GM21390 (cell line): ENCODE measurements at regions not wholly inside any gene's neighbourhood (a gene's known extent, or its start where the extent isn't known, plus 50 kb on each side); places are given as distances from the start of the nearest gene placed in this dataset.
A peak's percentile ranks its signal among the peaks of the same experiment; 100 is the strongest.

Source experiments
- ATAC-seq: cut with Tn5 transposase; IDR thresholded peaks from one replicate; pipeline ENCODE4 v1.9.1; 2021; ENCODE audit not compliant: unreplicated experiment

DNA sequence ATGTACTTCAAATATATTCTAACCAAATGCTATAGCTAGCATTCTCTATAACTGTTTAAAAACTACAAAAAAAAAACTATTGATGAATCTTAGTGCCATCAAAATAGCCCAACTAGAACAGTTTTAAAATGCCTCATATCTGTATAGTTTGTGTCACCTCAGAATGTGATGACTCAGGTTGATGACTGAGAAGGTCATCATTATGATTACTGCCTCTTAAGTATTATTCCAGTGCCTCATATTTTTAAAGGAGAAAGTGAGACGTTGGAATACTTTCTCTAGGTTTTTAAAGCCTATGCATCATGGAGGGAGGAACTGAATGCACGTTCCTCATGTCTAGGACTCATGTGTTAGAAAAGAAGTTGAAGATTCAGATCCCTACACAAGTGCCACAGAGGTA lies 88.2 kb downstream of the TMA16 start:
- ATAC-seq: no peak

DNA sequence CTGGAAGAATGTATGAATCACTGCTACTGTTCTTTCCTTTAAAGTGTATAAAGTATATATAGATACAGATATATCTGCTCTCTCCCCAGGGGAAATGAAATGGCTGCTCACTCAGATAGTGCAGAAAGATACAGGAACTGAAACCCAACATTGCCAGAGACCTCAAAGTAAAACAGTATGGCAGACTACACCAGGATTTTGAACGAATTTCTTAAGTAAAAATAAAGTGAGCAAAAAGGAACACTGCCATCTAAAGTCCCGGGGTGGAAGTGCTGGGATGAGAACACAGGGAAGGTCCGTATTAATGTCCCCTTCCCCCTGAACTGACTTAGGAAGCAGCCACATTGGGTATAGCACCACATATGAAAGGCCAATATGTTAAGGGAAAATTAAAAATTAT lies 93.4 kb downstream of the TMA16 start:
- peak; percentile 47 for ATAC-seq

DNA sequence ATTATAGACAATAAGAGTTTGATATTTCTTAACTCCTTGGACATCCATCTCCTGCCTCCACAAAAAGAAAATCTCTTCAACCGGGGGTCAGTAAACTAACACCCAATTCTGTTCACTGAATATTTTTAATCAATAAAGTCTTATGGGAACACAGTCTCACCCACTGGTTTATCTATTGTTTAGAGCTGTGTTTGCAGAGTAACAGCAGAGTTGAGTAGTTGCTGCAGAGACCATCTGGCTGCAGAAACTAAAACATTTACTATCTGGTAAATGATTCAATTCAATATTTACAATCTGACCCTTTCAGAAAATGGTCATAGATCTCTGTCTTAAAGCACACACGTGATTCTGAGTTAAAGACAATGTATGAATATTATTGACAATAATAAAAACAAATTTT lies 94.0 kb downstream of the TMA16 start:
- no peak for ATAC-seq

DNA sequence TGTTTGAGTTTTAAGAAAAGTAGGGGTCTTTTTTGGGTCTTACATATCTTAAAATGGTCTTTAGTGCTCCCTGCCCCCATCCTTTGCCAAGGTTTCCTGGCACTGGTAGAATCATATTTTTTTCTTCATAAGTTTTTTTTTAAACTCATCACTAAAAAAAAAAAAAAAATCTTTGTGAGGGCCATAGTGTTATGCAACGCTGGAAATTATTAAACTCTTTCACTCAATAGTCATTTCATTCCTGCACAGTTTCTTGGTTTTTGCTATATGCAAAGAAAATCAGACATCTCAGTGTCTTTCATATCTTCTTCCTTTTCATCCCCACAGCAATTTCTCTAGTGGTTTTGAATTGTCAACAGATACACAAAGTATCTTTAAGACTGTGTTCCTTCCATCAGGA lies 95.6 kb downstream of the TMA16 start:
- peak; percentile 29 for ATAC-seq

DNA sequence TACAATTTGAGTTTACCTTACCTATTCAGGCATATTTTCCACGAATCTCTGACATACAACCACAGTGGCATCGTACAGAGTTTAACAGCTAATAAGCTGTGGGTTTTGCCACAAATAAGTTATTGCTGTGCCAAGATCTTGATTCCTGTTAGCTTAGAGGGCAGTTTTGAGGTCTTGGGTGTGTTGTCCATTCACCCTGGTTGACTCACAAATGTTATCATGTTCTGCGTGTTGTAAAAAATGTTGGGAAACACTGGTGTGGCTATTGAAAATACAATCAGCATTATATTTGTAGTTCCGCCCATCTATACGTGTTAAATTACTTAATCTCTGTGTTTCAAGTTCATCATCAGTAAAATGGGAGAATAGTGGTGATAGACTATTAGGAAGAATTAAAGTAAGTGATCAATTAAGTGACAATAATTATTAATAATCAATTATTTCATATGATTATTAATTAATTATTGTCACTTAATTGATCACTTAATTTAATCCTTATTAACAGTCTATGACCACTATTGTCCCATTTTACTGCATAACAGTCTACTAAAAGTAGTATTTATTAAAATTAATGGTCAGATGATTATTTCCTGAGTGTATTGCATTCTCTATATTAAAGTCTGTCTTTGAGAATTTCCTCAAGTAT lies 96.3 kb downstream of the TMA16 start:
- peak; percentile 3 for ATAC-seq

DNA sequence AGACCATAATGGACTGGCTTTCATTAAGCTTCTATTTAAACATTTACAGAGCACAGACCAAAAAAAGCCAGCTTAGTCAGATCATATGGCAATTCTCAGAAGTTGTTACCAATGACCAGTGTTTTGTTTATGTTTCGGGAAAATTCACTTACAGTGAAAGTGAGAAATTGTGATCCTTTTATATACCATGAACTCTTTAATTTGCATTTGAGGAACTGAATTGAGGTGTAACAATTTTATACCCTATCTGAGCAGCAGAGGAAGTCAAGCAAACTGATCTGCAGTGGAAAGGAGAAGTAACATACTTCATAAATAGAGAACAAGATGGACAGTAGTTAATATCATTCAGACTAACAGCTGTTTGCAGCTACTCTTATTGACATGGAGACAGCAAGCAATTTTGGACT lies 97.1 kb downstream of the TMA16 start:
- peak; percentile 84 for ATAC-seq

DNA sequence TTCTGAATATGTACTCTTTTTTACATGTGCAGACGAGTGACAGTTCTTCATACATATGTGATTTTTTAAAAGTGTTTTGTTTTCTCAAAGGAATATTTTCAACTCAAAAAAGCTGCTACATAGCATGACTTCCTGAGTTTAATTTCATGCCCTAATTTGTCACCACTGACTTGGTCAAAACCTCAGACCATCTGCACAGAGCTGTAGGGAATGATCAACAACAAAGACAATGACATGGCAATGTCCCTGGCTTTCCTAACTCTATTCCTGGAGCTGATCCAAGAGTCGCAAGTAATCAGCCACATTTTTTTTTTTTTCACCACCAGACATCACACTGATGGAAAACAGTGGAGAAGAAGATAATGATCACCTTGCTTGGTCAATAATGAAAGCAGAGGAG lies 97.7 kb downstream of the TMA16 start:
- no peak for ATAC-seq

DNA sequence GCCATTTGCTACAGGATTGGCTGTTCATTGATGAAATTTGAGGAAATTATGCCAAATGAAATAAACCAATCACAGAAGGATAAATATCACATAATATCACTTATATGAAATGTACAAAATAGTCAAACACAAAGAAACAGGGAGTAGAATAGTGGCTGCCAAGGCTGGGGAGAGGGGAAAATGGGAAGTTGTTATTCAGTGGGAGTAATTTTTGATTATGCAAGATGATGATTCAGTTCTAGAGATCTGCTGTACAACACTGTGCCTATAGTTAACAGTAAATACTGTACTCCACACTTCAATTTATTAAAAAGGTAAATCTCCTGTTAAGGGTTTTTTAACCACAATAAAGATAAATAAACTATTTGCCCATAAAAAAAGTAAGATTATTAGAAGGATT lies 101.1 kb downstream of the TMA16 start:
- no peak for ATAC-seq

DNA sequence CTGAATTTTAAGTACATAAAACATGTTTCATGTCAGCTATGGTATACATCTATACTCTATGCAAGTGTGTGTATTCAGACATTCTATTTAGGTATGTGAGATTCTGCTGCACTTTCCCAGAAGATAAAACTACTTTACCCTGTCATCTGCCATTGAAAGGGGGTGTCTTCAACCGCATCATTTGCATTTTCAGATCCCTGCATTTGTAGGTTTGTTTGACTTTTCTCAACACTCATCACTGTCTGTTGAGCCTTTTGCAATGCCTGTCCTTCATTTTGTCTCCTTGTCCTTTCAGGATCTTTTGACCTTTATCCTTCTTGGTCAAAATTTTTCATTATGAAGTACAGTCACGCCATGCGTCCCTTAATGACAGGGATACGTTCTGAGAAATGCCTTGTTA lies 103.5 kb downstream of the TMA16 start:
- no peak for ATAC-seq

DNA sequence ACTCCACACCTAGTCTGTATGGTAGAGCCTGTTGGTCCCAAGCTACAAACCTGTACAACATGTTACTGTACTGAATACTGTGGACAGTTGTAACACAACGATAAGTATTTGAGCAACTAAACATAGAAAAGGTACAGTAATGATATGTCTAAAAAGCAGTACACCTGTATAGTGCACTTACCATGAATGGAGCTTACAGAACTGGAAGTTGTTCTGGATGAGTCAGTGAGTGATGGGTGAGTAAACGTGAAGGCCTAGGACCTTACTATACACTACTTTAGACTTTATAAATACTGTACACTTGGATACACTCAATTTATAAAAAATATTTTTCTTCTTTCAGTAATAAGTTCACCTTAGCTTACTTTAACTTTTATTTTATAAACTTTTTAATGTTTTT lies 104.0 kb downstream of the TMA16 start:
- ATAC-seq: no peak

DNA sequence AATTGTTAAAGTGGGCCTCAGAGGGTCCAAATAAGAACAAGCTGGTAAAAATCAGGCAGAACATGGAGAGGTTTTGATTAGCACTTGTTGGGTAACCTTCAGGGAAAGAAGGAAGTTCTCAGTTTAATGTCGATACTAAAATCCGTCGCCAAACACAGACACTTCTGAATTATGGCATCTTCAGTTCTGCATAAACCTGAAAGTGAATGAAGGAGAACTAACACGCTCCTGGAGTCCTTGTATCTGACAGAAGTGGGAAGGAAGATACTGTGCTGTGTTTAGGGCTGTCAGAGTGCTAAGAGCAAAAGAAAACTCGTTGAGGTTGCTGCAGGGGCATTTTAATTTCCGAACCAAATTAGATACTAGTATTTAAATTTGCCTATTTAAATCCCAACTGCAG lies 106.2 kb downstream of the TMA16 start:
- ATAC-seq: no peak

DNA sequence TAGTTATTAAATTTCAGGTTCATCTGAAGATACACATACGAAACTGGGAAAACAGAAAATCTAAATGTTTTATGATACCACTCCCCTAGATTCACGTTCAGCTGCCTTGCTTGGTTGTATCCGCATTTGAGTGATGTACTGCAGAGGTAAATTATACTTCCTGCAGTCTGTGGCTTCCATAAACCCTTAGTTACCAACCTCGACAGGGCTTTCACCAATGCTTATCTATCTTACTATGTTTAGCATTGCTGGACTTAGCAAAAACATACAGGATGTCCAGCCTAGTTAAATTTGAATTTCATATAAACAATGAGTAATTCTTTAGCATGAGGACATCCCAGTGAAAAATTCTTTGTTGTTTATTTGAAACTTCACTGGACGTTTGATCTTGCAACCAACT lies 108.8 kb downstream of the TMA16 start:
- ATAC-seq: peak; percentile 33

DNA sequence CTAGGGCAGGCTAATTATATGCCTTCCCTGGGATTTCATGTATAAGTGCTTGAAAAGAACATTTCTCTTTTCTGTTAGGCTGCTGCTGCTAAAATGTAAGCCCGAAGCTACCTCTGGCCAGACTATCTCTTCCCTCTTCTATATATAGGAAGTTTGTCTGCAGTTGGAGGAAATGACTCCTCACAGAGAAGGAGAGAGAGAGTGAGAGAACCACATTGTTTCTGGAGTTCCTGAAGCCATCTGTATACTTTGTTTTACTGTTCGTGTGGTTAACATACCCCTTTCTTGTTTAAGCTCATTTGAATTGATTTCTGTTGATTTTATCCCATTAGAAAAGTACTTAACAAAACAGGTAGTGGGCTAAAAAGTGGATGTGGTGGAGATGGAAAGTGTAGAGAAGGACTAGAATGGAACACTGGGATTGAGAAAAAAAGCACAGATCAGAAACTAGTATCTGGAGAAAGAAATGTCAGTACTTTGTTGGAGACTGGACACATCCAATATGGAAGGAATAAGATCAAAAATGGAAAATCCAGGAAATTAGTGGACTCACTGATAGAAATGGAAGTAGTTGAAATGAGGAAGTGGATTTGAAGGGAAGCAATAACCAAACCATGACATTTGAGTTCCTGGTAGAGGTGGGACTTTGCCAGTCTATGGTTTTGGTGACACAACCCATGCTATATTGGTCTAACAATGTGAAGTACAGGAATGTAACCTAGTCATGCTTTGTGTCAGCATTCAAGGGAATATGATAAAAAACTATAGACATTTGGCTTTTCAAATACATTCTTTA lies 112.6 kb downstream of the TMA16 start:
- ATAC-seq: peak; percentile 23

DNA sequence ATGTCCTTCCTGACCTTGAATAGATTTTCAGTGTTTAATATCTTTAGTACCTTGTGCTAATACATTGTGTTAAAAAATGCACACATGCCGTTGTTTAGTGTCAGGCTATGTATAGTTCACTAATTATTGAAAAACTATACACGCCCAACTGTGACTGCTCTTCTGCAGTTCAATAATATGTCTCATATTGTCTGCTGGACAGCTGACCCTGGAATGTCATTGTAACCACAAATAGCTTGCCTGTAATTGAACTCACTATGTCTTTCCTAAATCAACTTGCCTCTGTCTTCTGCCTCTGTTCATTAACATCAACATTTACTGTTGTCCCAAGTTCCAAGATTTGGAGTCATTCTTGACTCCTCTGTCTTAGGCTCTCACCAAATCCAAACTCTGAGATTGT lies 114.5 kb downstream of the TMA16 start:
- ATAC-seq: no peak

DNA sequence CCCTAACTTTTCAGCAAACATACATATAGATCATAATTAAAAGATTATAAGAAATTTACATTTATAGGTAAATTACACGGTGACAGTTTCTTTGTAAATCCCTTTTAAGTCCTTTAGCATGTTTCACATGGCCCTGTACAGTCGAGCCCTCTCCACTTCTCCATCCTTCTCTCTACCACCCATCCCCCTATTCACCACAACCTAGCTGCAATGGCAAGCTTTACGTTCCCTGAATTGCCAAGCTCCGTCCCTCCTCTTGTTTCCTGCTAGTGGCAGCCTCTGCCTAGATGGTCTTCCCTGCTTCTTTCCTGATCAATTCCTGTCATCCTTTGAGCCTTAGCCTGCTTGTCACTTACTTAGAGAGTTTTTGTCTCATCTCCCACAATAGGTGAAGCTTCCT lies 116.2 kb downstream of the TMA16 start:
- ATAC-seq: no peak

DNA sequence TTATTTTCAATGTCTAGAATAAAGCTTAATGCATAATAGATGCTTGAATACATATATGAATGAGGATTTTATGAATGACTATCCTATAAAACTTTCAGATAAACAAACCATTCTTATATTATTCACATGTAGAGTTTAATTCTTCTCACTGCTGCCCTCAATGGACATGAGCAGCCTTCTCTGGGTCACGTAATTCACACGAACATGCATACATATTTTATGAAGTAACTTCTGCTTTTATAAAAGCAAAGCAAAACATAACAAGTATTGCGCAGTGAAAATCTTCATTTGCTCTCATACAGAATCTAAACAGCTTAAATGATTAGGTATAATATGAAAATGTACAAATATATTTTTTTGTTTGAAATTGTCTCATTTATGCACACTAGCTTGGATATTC lies 116.7 kb downstream of the TMA16 start:
- ATAC-seq: no peak

DNA sequence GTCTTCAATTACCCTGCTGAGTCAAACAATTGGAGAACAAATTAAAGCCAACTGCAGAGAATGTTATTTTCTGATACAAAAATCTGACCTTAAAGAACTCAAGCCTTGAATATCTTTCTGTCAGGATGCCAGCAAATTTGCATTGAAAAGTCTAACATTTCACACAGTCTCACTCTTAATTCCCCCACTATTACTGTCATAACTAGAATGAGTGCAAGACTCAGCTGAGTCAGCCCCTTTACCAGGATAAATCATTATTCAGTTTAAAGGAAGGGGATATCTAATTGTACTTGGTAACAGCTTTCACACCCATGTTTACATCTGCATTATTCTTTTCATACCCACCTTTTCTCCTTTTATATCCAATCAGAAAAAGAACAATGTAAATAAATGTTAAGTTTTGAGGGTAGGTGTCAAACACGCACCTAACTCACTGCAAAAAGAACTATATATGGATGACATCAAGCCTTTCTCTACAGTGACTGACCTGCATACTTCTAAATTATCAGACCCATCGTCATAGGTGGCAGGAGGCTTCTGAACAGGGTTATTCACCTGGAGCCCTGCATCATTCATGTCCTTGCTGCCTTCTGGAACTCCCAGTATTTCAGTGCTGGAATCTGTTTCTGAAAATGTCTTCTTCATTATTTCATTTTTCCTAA lies 117.4 kb downstream of the TMA16 start:
- peak; percentile 53 for ATAC-seq

DNA sequence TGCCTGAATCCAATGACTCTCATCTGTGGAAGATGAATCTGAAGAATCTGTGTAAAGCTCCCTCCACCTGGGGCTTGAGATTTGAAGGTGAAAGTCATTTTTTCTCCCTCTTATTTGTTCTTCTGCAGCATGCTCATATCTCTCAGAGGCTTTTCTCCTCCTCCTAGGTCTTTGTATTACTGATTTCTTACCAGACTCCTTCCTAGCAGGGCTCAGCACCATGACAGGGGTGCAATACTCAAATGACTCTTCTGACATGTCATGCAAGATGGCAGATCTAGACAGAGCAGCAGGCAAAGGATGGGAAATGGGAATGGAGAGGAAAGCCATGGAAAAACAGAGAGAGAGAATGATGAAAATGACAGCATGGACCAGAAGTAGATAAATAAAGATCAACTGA lies 118.3 kb downstream of the TMA16 start:
- ATAC-seq: no peak

DNA sequence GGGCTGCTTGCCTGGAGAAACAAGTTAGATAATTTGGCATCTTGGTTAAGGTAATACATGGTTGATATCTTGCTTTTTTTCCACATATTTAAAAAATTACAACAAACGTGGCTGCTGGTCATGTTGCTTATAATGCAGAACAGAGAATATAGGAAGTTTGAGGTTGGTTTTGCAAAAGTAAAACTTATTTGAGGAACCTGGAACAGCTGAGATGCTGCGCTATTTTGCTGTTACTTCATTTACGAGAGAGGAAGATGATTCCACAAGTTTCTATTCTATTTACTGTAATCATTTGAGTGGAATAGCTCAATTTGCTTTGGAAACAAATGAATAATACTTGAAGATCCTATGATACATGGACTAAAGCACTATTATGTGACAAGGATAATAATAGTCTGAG lies 118.9 kb downstream of the TMA16 start:
- no peak for ATAC-seq

DNA sequence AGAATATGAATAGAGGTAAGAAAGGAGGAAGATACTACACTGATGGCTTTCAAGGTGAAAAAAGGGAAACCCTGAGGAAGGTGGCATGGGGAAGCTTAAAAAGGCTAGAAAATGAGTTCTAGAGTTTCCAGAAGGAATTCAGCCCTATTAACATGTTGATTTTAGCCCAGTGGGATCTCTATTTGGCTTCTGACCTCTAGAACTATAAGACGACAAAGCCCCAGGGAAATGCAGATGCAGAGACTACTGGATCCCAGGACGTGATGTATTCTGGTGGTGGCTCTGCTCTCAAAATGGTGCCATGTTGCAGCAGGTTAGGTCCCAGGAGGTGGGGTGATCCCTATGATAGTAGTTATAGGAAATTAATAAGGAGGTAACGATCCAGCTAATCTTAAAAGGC lies 120.4 kb downstream of the TMA16 start:
- ATAC-seq: no peak

DNA sequence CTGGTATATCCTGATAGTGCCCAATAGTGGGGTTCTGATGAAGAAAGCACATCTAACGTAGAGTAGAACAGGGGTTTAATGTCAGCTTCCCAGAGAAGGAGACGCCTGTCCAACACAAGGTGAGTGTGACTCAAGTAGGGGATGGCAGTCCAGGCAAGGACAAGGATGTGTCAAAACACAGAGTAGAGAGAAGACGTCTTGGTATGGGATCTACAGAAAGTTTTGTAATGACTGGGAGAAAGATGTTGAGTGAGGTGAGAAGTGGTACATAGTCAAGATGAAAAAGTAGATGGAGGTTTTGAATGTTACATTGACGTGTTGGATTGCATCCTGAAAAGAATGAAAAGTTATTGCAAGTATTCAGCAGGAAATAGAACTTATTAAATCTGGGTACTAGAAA lies 124.4 kb downstream of the TMA16 start:
- no peak for ATAC-seq

DNA sequence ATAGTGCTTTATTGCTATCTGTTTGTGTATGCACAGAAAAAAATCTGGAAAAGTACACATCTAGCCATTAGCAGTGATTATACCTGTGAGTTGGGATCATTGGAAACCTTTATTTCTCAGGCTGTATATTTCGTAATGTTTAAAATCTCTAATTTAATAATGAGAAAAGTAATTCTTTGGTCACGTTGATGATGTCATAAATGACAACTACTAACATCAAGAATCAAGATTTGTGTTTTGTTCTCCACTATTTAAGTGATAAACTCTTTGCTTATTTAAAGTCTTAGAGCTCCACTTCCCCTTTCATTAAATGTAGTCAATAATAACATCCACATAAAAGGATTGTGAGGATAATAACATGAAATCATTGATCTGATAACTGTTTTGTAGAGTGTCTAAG lies 126.2 kb downstream of the TMA16 start:
- ATAC-seq: no peak
